Brain microvascular endothelial cell (primary cell): ENCODE measurements at regions not wholly inside any gene's neighbourhood (a gene's known extent, or its start where the extent isn't known, plus 50 kb on each side); places are given as distances from the start of the nearest gene placed in this dataset.

Experiments used
- DNase-seq: peaks from one replicate; pipeline ENCODE4 v3.0.0-alpha.2; 2020
- H3K27ac ChIP-seq: fragments of 250-450 bp; sonication (Bioruptor Pico); 2 replicates; pipeline ENCODE4 v1.5.1; 2020; ENCODE audit warnings: mild to moderate bottlenecking, moderate library complexity
- H3K27me3 ChIP-seq: fragments of 250-450 bp; sonication (Bioruptor Pico); replicated peaks from 2 replicates; pipeline ENCODE4 v1.5.1; 2020; ENCODE audit warnings: mild to moderate bottlenecking
- H3K36me3 ChIP-seq: fragments of 250-450 bp; sonication (Bioruptor Pico); replicated peaks from 2 replicates; pipeline ENCODE4 v1.5.1; 2020; ENCODE audit warnings: mild to moderate bottlenecking
- H3K4me3 ChIP-seq: 2 replicates; pipeline ENCODE4 v1.5.1; 2011; ENCODE audit warnings: low read depth, mild to moderate bottlenecking, control low read depth, low read length, moderate library complexity
- in situ Hi-C: cut with HindIII; loops from 2 replicates; pipeline ENCODE4 v1.10.0; 2017; ENCODE audit warnings: low sequenced_read_pairs, low pct_ligation_motif_present
- TF ChIP-seq, protein P1 (sequence below): IDR thresholded peaks from 2 replicates; pipeline ENCODE4 v1.5.1; 2011; ENCODE audit warnings: low read depth, mild to moderate bottlenecking, moderate library complexity, low read length, control low read depth, inconsistent platforms; ENCODE audit errors: missing control alignments

DNA sequence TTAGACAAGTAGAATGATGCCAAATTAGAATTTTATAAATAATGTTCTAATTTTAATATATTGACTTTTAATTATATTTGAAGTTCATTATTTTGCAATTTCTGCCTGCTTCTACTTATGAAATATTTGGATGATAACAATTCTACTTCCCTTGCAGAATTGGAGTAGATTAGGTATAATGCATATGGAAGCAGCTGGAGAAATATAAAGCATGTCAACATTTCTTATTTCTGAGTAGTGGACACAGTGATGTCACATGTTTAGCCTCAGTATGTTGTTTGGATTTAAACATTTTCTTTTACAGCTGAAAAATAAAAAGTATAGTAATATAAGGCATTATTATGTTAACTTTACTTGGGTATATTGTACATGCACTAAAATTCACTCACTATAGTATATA lies 344.2 kb upstream of the E2F7 start:
- H3K27ac ChIP-seq = no peak overlapping the region
- TF ChIP-seq, protein P1, sequence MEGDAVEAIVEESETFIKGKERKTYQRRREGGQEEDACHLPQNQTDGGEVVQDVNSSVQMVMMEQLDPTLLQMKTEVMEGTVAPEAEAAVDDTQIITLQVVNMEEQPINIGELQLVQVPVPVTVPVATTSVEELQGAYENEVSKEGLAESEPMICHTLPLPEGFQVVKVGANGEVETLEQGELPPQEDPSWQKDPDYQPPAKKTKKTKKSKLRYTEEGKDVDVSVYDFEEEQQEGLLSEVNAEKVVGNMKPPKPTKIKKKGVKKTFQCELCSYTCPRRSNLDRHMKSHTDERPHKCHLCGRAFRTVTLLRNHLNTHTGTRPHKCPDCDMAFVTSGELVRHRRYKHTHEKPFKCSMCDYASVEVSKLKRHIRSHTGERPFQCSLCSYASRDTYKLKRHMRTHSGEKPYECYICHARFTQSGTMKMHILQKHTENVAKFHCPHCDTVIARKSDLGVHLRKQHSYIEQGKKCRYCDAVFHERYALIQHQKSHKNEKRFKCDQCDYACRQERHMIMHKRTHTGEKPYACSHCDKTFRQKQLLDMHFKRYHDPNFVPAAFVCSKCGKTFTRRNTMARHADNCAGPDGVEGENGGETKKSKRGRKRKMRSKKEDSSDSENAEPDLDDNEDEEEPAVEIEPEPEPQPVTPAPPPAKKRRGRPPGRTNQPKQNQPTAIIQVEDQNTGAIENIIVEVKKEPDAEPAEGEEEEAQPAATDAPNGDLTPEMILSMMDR = no peak
- no peaks in the 10 kb centered on the region for H3K36me3 ChIP-seq
- no peak for DNase-seq
- H3K4me3 ChIP-seq = no peak overlapping the region
- no peaks in the 10 kb centered on the region for H3K27me3 ChIP-seq
- in situ Hi-C loops = no loop called here

DNA sequence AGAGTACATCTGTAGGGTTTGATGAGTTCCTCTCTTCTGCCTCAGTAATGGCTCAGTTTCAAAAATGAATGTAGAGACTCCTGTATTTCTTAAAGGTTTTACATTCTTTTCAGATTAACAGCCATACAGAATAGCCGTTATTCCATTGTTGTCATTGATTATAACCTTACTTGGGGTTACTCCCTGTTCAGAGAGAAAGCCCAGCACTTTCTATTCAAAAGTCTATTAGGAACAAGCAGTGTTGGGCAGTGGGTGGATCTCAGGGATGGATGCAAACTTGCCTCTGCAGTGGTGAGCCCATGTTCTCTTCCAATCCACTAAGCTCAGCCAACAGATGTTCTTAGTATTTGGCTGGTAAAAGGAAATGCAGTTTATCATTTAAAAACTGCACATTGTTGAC lies 342.6 kb upstream of the E2F7 start:
- TF ChIP-seq, protein P1 = no peak
- Histone ChIP-seq H3K27me3 (no peaks in the 10 kb centered on the region), H3K36me3 (no peaks in the 10 kb centered on the region), H3K4me3 (no peak overlapping the region), H3K27ac (no peak overlapping the region)
- no peak for DNase-seq
- in situ Hi-C loops = no loop called here

DNA sequence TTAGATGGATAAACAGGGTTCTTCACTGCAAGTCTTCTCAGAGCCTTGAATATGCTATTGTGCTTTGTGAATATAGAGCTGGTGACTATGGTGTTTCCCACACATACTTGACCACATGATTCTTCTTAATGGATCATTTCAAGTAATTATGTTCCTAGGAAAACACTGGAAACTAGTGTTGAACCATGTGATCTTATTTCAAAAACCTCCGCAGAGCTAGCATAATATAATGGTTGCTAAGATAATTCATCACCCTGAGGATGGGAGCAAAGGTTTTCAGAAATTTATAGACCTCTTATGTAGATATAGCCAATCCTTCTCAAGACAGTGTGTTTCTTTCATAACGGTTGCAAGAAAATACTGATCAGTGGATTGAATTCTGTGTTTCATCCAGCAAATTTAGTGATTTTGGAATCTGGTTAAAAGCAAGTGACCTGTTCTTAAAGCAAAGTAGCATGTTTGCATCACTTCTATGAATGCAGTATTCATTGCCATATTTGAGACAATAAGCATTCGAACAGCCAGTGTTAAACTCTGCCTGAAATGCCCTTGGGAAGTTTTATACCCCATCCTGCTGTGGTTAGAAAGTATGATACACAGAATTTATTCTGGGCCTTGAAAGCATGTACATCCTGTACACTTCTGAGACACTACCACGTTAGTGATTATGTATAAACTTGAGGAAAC lies 341.0 kb upstream of the E2F7 start:
- TF ChIP-seq, protein P1 = no peak
- H3K4me3 ChIP-seq = no peak overlapping the region
- no peak overlapping the region for H3K27ac ChIP-seq
- DNase-seq = no peak
- no peaks in the 10 kb centered on the region for H3K36me3 ChIP-seq
- no peaks in the 10 kb centered on the region for H3K27me3 ChIP-seq
- in situ Hi-C loops = no loop called here

DNA sequence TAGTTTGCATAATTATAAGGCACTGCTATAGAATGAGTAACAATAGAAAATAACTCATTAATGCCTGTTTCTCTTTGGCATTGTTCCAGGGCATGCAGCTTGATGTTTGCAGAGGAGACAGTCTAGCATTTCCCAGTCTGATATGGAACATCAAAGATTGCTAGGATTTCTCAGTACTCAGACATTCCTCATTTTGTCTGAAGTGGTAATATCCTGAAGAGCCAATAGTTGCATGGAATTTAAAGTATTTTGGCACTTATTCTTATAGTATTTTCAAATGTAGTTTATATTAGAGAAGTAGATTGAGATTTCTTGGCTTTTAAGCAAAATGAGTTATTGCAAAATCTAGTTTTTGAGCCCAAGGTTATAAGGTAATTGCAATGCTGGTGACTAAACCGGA lies 337.3 kb upstream of the E2F7 start:
- TF ChIP-seq, protein P1 = no peak
- in situ Hi-C loops = no loop called here
- DNase-seq = peak; percentile 17
- no peak overlapping the region for H3K4me3 ChIP-seq
- no peak overlapping the region for H3K27ac ChIP-seq
- H3K36me3 ChIP-seq = no peaks in the 10 kb centered on the region
- no peaks in the 10 kb centered on the region for H3K27me3 ChIP-seq

DNA sequence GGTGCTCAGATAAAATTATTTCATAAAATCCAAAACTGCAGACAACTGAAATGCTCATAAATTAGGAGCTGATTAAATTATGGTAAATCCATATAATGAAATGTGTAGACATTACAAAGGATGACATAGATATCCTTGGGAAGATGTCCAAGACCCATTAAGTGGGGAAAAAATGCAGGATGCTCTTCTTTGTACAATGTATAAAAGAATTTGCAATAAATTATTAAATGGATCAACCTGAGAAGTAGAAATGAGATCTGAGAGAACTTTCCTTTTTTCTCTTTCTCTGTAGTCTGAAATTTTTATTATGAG lies 336.4 kb upstream of the E2F7 start:
- TF ChIP-seq, protein P1 = no peak
- no peak overlapping the region for H3K27ac ChIP-seq
- H3K4me3 ChIP-seq = no peak overlapping the region
- no peaks in the 10 kb centered on the region for H3K27me3 ChIP-seq
- in situ Hi-C loops = no loop called here
- H3K36me3 ChIP-seq = no peaks in the 10 kb centered on the region
- DNase-seq = no peak
